HG02759 (cell line): ENCODE measurements at regions not wholly inside any gene's neighbourhood (a gene's known extent, or its start where the extent isn't known, plus 50 kb on each side); places are given as distances from the start of the nearest gene placed in this dataset.
"Not testable (repeated sequence)": the region's sequence is repeated elsewhere in the genome, so short reads cannot be mapped to it uniquely, and the experiment has no call there.

Source experiments
- ATAC-seq: cut with Tn5 transposase; IDR thresholded peaks from one replicate; pipeline ENCODE4 v1.9.1; 2021; ENCODE audit warnings: mild to moderate bottlenecking, moderate library complexity; ENCODE audit not compliant: unreplicated experiment

DNA sequence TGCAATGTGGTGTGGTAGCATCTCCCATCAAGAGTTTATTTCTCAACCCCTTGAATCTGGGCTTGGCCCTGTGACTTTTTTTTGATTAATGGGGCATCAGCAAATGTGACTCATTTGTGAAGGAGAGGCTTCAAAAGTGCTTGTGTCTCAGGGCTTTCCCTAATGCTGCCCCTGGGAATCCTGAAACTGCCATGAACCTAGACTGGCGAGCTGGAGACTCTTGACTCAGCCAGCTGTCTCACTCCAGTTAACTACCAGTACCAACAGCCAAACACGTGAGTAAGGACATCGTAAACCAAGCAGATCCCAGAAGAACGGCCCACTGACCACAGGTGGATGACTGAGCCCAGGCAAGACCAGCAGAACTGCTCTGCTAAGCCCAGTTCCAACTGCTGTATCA is 72.8 kb upstream of the ADTRP start:
- ATAC-seq, result no peak

- ATAC-seq, result no peak
These were observed 70.5 kb upstream of the ADTRP start for GRCh38 chr6:11848852-11849731.

- ATAC-seq, result no peak
These were observed 69.7 kb upstream of the ADTRP start for GRCh38 chr6:11848346-11848651.

DNA sequence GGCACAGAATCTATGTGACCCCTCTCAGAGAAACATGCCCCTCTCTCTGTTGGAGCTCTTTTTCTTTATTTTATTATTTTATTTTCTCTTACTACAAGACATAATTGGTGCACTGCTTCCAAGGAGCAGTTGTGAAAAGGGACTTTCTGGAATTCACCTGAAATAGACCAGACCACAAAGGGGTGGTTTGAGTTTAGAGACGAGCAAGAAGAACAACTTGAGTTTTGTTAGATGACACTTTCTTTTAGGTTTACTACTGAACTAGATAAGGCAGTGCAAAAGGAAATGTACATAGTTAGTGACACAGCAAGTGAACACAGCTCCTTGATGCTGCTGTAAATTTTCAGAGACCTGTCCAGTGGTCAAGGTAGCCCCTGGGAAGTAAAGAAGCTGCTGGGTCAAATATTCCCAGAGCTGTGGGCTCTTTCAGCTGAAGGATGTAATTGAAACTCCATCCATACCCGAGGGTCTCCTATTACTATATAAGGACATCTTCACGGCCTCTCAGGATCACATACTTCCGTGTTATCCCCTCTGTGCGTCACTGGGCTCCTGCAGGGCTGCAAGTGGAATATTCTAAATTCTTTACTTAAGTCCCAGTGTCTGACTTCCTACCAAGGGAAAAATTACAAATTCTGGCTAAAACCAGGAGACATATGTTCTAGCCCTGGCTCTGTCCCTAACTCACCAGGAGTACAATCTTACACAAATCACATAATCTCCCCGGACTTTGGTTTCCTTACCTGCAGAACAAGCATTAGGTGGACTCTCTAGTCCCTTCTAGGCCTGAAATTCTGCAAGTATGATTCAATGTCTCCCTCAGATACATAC is 69.1 kb upstream of the ADTRP start:
- no peak for ATAC-seq

GRCh38 chr6:11847068-11847467 is 68.5 kb upstream of the ADTRP start:
- not testable (repeated sequence) for ATAC-seq

DNA sequence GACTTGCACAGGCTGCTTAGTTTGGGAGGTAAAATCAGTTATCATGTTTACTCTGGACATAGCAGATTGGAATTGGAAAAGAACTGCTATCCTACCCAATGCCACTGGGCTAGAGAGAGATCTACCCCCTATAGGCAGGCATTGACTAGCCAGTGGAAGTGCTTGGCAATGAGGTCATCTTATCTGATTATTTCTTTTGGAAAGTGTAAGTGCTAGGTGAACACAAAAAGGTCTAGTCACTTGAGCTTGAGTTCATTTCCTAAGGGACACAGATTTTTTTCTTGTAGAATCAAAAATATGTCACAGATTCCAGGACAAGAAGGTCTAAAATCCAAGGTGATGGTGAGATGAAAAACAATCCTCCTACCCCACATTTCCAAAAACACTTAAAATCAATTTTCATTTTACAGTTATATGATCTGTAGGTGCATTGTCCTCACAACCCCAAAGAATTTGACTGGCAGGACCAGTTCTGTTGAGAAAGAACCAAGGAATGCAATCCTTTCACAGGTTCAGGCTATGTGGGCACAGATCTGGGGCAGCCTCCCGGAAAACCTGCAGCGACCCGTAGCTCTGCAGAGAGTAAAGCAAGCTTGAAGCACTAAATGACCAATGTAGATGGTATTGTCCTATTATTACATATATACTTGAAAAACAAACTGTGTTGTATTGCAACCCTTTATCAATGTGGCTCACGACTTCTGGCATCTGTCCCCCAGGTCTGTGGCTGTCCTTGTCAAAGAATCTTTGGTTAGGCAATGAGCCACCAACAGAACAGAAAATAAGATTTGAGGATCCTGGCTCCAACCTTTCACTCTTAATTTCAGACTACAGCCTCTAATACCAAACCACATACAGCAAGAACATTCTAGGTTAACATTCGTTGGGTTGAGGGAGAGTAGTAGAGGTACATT is 67.3 kb upstream of the ADTRP start:
- no peak for ATAC-seq

GRCh38 chr6:11842795-11843194 is 64.2 kb upstream of the ADTRP start:
- not testable (repeated sequence) for ATAC-seq

GRCh38 chr6:11835065-11835464 is 56.5 kb upstream of the ADTRP start:
- ATAC-seq, result no peak

DNA sequence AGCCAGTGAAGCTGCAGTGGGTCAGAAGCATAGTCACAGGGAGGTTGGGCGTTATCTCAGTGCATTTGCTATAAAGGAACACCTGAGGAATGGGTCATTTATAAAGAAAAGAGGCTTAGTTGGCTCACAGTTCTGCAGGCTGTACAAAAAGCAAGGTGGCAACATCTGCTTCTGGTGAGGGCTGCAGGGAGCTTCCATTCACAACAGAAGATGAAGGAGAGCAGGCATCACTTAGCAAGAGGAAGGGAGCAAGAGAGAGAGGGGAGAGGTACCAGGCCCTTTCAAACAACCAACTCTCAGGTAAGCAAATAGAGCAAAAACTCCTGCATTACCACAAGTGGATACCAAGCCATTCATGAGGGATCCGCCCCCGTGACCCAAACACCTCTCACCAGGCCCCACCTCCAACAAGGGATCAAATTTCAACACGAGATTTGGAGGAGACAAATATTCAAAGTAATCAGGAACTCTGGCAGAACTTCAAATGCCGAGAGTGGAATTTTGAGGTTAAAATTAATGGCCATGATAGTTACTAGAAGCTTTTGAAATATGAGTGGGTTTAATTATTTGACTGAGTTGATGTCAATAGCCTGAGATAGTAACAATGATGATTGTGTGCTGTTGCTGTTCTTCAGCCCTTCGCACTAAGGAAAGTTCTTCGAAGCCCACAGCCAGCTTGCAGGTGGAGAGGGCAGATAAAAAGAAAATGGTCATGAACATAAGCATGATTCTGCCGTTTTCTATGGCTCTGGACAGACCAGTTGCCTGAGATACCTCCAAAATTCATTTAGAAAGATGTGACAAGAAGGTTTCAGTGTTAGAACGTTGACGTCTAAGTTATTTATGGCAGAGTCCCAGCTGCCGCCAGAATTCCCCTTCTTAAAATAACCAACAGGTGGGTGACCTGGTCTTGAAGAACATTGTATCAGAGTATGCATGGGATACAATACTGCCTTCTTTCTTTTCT is 55.3 kb upstream of the ADTRP start:
- ATAC-seq, result peak; percentile 79

- no peak for ATAC-seq
These were observed 53.0 kb upstream of the ADTRP start for GRCh38 chr6:11831653-11832052.

- no peak for ATAC-seq
These were observed 51.9 kb upstream of the ADTRP start for GRCh38 chr6:11830520-11830919.

DNA sequence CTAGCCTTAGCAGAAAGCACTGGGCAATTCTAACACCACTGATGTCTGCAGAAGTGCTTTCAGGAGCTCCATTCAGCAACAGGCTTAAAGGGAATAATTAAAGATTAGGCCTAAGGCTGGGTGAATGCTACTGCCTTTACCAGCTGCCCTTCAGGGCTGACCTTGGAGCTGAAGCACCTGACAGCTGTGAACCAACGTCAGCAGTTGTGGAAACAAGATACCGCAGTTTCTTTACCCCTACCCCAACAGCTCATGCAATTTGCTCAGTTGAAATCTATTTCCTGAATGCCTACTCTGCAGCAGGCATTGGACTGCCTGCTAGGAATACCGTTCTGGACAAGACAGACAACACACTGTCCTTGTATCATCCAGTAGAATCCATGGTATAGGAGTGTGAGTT is 51.5 kb upstream of the ADTRP start:
- ATAC-seq, result no peak

DNA sequence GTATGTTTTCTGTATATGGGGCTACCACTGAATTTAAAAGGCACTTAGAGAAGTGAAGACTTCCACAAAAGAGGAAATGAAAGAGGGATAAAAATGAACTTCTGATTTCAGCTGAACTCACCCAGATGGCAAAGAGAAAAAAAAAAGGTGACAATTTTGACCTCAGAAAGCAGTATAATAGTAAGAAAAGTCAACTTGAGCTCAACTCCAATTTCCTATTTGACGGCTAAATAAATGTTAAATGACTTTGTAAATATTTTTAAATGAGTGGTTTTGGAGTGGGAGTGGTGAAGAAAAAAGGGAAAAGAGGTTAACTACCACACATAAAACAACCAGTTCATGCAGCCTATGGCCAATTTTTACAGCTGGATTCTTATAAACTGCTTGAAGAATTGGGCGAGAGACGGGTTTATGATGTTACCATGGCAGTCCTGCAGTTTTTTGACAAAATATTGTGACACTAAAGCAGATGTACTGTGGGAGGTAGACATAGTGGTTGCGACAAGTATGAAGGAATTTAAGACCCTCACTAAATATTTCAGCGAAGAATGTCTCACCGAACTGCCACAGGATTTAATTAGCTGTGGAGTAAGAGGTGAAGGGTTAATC is 49.8 kb upstream of the ADTRP start:
- ATAC-seq, result no peak
